NCI-H345 treated with DMSO at 0.1 percent for 48 hours (cell line): ENCODE measurements at regions not wholly inside any gene's neighbourhood (a gene's known extent, or its start where the extent isn't known, plus 50 kb on each side); places are given as distances from the start of the nearest gene placed in this dataset.
"Not testable (repeated sequence)": the region's sequence is repeated elsewhere in the genome, so short reads cannot be mapped to it uniquely, and the experiment has no call there.

ENCODE experiments used
- DNase-seq: peaks from one replicate; lab custom pipeline; 2025; ENCODE audit not compliant: unreplicated experiment; lab: John Stamatoyannopoulos, UW

- no peak for DNase-seq
Observed at GRCh38 chr5:168086104-168086610, 205.3 kb upstream of the WWC1 start.

DNA sequence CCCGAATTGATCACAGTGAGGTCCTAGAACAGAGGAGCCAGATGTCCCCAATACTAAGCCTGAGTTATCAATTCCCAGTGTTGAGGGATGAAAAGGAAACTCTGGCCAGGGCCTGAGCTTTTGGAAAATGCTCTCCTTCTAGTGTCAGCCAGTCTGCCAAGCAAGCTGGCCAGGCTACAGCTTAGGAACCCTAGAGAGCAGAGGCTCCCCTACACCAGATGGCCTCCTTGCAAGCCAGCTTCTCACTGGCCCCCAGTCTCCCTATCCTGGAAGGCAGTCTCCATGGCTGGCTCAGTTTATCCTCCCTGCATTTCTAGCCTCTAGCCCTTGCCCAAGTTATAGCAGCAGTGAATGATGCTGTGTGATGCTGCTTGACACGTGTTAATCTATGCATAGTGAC lies 204.7 kb upstream of the WWC1 start:
- no peak for DNase-seq

GRCh38 chr5:168088410-168089173 lies 202.9 kb upstream of the WWC1 start:
- no peak for DNase-seq

GRCh38 chr5:168089201-168089887 lies 202.1 kb upstream of the WWC1 start:
- DNase-seq = no peak

DNA sequence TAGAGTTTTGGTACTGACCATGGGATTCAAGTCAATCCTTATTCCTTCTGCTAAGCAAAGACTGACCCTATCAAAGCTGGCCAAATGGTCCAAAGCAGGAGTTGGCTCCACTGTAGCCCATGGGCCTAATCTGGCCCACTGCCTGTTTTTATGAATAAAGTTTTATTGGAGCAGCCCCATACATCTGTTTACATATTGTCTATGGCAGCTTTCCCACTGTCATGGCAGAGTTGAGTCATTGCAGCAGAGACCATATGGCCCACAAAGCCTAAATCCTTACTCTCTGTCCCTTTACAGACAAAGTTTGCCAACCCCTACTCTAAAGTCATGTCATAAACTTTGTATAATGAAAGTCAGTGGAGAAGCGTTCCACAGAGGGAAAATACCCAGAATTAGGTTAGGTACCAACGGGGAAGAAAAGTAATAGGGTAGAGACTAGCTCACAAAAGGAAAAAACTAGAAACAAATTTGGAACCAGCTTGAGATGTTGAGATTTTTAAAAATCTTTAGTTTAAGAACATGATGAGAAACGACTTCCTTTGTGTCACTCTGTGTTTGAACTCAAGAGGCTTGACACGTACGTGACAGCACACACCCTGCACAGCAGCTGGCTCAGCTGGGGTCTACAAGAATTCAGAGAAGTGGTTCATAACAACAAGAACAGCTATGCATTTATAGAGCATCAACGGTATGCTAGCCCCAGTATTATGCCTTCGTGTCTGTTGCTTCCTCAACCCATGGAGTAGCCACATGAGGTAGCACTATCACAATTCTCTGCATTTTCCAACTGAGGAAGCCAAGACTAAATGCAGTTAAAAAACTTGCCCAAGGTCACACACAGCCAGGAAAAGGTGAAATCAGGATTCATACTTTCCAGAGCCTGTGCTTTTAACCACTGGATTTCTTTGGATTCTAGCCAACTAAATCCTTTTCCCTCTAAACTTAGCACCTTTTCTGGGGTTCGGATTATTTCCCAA lies 198.9 kb upstream of the WWC1 start:
- DNase-seq = no peak

- no peak for DNase-seq
Observed at GRCh38 chr5:168093200-168093910, 198.1 kb upstream of the WWC1 start.

DNA sequence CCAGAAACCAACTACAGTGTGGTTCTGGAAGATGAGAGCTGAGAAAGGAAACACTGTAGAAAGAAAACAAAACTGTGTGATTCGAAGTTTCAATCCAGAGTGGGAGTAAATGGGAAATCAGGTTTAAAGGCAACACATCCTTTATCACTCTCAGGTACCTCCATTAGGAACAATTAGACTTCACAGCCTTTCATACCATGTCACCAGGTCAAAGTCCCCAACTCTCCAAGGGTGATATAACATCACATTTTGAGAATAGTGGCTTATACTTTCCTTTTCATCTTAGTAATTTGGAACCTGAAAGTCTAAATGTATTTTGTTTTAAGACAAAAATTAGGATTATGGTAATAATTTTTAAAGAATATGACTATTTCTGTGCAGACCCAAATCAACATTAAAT lies 194.9 kb upstream of the WWC1 start:
- DNase-seq = no peak

DNA sequence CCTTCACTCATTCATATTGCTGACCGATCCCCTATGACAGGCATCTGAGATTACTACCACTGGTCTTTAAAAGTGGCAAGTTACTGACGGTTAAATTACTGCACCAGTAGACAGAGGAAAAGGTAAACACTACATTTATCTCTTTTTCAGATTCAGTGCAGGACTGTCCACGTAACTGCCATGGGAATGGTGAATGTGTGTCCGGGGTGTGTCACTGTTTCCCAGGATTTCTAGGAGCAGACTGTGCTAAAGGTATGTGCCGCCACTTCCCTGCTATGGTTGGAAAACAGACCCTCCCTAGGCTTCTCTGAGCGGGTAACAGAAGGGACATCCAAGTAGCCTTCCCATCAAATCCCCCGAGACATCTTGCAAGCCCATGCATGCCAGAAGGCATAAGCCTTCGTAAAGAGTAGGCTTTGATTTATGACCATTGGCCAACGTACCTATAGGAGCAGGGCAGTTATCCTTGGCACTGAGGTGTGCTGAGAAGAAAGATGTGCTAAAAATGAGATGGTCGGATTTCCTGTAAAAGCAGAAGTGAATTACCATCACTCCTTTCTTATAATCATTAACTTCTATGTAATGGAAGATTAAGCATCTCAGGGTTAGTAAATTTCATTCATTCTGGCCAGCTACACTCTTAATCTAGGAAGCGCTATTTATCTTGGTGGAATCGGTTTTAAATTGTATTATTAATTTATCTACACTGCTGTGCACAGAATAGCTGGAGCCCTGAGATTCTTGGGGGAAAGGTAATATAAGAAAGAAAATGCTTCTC lies 193.4 kb upstream of the WWC1 start:
- no peak for DNase-seq

DNA sequence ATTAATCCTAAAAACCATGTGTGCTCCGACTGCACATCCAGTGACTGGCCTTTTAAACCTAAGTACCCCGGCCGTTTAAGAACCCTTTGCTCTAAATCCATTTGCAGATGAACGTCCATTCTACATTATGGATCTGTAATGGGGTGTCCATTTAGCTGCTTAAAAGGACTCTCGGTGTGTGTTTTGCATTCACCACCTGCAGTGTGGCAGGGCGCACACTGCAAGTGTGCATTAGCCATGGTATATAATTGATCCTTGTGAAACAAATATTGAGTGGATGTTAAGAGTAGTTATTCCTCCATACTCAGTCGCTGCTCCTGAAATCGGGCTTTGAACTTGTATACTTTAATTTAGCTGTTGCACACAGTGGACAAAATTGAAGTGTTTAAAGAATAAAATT lies 190.1 kb upstream of the WWC1 start:
- no peak for DNase-seq

DNA sequence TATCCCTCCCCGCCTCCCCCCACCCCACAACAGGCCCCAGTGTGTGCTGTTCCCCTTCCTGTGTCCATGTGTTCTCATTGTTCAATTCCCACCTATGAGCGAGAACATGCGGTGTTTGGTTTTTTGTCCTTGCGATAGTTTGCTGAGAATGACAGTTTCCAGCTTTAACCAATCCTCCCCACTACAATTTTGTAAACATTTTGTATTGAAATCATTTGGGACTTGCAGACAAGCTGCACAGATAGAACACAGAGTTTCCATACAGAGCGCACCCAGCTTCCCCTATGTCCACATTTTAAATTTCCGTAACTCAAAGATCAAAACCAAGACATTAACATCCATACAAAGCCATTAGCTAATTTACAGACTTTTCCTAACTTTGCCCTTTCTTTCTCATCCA lies 188.4 kb upstream of the WWC1 start:
- DNase-seq = not testable (repeated sequence)

GRCh38 chr5:168104350-168104749 lies 187.1 kb upstream of the WWC1 start:
- DNase-seq = no peak

DNA sequence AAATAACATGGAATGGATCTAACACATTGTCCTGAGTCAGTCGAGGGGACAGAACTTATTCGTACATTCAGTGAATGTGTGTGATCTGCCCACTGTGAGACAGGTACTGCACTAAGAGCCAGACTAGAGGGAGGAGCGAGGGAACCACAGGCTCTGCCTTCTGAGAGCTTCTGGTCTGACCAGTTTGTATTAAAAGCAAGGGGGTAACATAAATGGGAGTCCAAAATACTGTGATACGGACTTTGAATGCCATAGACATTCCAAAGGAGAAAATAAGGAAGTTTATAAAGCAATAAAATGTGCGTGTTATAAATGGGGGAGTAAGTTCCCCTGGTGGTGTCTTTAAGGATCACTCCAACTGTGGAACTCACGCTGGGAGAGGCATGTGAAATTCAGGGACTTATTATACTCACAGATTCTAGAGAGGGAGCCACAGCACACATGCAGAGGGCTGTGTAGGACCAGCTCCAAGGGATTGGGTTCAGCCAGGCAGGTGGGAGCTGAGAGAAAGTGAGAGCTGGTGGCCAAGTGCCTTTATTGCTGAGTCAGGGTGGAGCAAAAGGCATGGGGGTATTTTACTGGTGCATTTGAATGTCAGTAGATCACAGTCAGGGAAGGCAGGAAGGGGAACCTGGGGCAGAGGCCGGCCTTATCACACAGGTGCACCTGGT lies 186.5 kb upstream of the WWC1 start:
- DNase-seq = no peak

DNA sequence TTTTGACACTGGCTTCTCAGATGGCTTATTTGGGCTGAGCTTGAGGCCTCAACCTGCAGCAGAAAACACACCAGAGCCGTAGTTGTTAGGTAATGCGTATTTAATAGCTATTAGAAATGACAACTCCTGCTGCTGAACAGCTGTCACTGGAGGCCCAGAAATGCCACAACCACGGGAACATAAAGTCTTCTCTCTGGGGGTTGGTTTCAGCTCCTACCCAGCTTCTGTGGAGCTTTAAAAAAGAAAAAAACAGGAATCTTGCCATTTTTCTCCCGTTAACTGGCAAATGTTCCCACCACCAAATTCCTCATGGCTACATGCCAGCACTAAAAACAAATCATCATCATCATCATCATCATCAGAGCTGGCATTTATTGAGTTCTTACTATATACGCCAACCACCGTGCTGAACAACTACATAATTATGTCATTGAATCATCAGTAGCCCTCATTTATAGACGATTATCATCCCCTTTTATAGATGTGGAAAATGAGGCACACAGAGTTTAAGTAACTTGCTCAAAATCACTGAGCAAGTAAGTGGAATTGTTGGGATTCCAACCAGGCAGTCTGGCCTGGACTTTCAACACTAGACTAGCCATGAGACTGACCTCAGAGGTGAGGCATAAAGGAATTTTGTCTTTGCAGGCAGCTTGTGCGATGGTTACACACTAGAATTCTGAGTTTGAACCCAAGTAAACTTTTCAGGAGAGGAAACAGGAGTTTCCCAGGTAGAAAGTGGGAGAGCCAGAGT lies 185.3 kb upstream of the WWC1 start:
- DNase-seq = no peak

DNA sequence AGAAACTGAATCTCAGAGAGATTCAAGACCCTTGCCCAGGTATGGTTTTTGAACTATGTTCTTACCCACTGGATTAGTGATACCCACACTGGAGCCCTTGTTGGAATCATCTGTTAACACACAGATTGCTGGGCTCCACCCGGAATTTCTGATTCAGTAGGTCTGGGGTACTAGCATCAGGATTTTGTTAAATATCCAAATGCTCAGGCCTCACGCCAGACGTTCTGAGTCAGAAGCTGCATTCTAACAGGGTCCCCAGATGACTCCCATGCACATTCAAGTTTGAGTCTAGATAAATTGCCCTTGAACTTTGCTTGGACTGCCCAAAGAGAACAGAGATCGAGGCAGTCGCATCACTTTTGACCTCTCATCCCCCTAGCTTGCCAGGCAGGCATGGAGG lies 182.0 kb upstream of the WWC1 start:
- no peak for DNase-seq

DNA sequence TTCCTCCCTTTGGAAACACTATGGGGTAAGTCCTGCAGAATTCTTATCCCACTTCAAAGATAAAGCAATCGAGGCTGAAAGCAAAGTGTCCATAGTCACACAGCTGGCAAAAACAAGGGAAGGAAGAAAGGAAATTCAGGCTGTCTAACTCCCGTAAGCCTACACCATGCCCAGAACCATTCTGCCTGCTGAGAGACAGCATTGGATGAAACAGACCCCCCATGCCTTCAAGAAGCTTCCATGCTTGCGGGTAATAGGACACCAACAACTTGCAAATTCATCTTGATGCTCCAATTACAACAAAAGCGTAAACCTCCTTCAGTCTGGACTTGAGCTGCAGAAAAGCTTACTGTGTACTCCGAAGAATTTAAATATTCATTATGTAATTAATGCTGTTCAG lies 181.1 kb upstream of the WWC1 start:
- DNase-seq = no peak

DNA sequence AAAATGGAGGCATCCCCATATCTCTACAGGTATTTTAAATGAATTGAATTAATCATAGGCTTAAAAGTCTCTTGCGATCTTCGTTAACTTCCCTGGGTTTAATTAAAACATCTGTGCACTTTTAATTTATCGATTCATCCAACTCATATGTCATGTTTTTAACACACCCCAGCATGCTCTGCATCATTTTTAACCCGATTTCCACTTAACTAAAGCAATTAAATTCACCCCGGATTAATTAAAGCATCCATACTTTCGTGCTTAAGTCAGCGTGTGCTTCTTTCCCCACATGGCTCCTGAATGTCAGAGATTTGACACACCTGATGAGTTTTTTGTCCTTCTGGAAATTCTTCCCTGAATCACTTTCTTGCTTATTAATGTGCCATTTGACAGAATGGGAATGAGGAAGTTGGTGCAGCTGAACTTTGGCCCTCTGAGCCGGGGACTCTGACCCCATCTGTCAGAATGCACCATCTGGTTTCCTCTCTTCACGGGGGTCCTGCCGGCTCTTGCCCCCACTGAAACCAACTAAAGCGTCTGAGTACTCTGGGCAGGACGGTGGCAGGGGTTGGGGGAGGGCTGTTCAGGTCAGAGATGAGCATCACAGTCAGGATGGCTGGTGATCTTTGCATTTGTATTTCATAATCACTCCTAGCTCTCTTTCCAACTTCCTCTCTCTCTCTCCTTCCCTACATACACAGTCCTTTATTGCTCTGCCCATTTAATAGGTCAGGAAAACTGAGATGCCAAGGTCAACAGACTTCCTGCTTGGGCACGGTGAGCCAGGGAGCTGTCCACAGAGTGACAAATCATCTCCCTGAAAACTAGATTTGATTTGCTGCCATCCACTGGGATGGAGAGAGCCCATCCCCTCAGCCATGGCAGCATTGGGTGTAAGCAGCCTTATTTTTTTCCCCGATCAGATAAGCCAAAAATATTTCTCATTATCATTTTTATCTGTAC lies 180.3 kb upstream of the WWC1 start:
- DNase-seq = no peak

DNA sequence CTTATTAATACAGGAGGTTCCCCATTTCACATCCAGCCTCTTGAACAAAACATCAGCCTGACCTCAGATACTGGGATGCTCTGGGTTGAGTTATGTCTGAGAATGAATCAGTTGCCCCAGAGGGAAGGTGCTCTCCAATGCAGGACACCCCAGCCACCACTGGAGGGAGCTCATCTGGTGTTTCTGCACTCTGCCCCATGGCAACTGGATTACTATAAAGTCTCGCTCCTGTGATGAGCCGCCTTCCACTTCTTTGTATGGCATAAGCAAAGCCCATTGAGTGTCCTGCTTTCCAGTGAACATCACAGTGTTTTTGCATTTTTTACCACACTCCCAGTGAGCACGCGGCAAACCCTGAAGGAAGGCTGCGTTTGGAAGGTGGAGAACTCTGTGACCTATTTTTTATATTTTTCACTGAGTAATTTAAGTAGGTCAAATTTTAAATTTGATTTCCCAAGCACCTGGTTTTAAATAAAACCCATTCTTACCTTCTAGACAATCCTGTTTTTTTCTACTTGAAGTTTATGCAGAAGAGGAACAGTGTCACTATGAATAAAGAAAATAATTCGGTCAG lies 176.9 kb upstream of the WWC1 start:
- peak; percentile 9 for DNase-seq
